ENCODE measurements at regions not wholly inside any gene's neighbourhood (a gene's known extent, or its start where the extent isn't known, plus 50 kb on each side); places are given as distances from the start of the nearest gene placed in this dataset.

DNA sequence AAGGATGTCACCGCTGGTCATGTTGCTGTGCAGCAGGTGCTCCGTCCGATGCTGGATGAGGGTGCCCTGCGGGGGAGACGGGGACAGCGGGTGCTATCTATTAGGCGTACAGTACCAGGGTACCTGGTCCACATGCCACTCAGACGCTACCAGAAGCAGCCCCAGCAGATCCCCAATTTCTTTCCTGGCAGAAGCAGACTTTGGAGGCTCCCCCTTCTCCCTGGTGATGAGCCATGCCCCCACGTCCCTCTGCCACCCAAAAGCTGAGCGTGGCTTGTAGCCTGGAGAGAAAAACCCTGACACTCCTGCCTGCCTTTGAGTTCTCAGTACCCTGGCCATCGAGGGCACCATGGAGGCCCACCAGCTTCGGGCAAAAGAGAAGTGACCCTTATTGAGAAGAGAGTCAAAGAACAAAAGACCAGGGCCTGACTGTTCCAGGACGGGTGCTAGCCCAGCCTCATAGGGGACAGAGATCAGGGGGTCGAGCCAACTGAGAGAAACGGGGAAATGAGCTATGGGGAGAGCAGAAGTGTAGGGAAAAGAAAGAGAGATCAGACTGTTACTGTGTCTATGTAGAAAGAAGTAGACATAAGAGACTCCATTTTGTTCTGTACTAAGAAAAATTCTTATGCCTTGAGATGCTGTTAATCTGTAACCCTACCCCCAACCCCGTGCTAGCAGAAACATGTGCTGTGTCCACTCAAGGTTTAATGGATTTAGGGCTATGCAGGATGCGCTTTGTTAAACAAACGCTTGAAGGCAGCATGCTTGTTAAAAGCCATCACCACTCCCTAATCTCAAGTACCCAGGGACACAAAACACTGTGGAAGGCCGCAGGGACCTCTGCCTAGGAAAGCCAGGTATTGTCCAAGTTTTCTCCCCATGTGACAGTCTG, 62.0 kb upstream of the ZNF354B start:
- no peak for TF ChIP-seq CTCF (IDR thresholded peaks at IDR 0.05)
- TF ChIP-seq POLR2A (IDR thresholded peaks at IDR 0.05): no peak

Data from thyroid gland (tissue), 4 donors.